ENCODE measurements at regions not wholly inside any gene's neighbourhood (a gene's known extent, or its start where the extent isn't known, plus 50 kb on each side); places are given as distances from the start of the nearest gene placed in this dataset.
A peak's percentile ranks its signal among the peaks of the same experiment; 100 is the strongest.

DNA sequence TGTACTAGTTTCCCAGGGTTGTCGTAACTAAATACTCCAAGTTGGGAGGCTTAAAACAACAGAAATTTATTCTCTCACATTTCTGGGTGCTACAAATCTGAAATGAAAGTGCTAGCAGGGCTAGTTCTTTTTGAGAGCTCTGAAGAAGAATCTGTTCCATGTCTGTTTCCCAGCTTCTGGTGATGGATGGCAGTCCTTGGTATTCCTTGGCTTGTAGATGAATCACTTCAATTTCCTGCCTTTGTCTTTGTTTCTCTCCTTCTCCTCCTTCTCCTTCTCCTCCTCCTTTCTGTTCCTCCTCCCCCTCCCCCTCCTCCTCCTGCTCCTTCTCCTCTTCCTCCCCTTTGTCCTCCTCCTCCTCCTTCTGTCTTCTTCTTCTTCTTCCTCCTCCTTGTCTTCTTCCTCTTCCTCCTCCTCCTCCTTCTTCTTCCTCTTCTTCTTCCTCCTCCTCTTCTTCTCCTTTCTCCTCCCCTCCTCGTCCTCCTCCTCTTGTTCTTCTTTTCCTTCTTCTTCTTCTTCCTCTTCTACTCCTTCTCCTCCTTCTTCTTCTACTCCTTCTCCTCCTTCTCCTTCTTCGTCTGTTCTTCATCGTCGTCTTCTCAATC is 104.7 kb upstream of the ANKRD55 start:
- Histone ChIP-seq H3K4me2 (ENCODE audit: insufficient read depth, low read length) (no peak overlapping the region), H3K9ac (ENCODE audit: insufficient read depth in 1 of 2, low read depth in 2 of 2, low read length in 2 of 2) (no peak overlapping the region), H3K27me3 (ENCODE audit: control insufficient read depth in 2 of 2, insufficient read depth in 2 of 2, low read length in 2 of 2) (peaks cover 0 to 2% of the 10 kb centered on the region in 2 experiments; a peak in 1 of 5 replicates), H3K4me1 (replicated peaks in 1 of 2; ENCODE audit: control insufficient read depth in 2 of 2, insufficient read depth in 2 of 2, low read length in 2 of 2) (no peaks in the 10 kb centered on the region), H3K27ac (ENCODE audit: extremely low read depth, low read depth, low read length) (no peak overlapping the region), H4K20me1 (replicated peaks; ENCODE audit: control insufficient read depth, insufficient read depth, low read length) (no peaks in the 10 kb centered on the region), H3K79me2 (ENCODE audit: control insufficient read depth, insufficient read depth, low read length) (no peaks in the 10 kb centered on the region), H3K9me1 (ENCODE audit: control insufficient read depth, insufficient read depth, low read length) (no peaks in the 10 kb centered on the region), H3K4me3 (no peak overlapping the region), H3K36me3 (ENCODE audit: control insufficient read depth, insufficient read depth, low read length) (no peaks in the 10 kb centered on the region), H3K9me3 (replicated peaks; ENCODE audit: control insufficient read depth, insufficient read depth, low read depth, low read length) (no peaks in the 10 kb centered on the region), H2AFZ (ENCODE audit: low read depth, low read length) (no peak overlapping the region)
- no TSS peak for BruUV-seq (replicated peaks)
- TF ChIP-seq ZNF165 (CRISPR knock-in tag; IDR thresholded peaks at IDR 0.05; ENCODE audit: borderline replicate concordance) (no peak), MCM2 (IDR thresholded peaks at IDR 0.05; ENCODE audit: low read depth) (no peak), FOXO4 (CRISPR knock-in tag; IDR thresholded peaks at IDR 0.05) (no peak), ZNF512 (tag; IDR thresholded peaks at IDR 0.05) (0 out of 2 replicates have a peak, but pooled peaks have one; percentile 36), SMARCB1 (IDR thresholded peaks at IDR 0.05; ENCODE audit: insufficient read length, low read depth) (no peak)
- TF ChIP-seq, protein P1, sequence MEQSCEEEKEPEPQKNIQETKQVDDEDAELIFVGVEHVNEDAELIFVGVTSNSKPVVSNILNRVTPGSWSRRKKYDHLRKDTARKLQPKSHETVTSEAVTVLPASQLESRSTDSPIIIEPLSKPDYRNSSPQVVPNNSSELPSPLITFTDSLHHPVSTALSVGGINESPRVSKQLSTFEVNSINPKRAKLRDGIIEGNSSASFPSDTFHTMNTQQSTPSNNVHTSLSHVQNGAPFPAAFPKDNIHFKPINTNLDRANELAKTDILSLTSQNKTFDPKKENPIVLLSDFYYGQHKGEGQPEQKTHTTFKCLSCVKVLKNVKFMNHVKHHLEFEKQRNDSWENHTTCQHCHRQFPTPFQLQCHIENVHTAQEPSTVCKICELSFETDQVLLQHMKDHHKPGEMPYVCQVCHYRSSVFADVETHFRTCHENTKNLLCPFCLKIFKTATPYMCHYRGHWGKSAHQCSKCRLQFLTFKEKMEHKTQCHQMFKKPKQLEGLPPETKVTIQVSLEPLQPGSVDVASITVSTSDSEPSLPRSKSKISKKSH (CRISPR knock-in tag; IDR thresholded peaks at IDR 0.05), result no peak
- FAIRE-seq (no peak), ATAC-seq (no peak), DNase-seq (ENCODE audit: extremely low read depth in 1 of 4, low spot score in 3 of 4) (no peak)
- ChIA-PET CTCF (ENCODE audit: low intra/inter-chr PET ratio) (no interaction called here), POLR2A (interaction anchor here (0.6 kb wide), 2 partner anchors 216 to 808 kb away, joined by 3 read pairs; no protein-coding TSS in a partner anchor)
- WGBS (ENCODE audit: insufficient coverage, low coverage, missing lambda C conversion rate), result 6% methylated on average over 5 of the region's 5 CpGs
- in situ Hi-C loops (cut with MboI) (no loop called here), intact Hi-C loops (cut with micrococcal nuclease) (no loop called here)

Data from K562 (cell line).